Endothelial cell of umbilical vein (primary cell): ENCODE measurements at regions not wholly inside any gene's neighbourhood (a gene's known extent, or its start where the extent isn't known, plus 50 kb on each side); places are given as distances from the start of the nearest gene placed in this dataset.

Experiments used
- CTCF ChIP-seq, 2 donors: IDR thresholded peaks; 1 replicate in 1 of 2; 2 replicates in 1 of 2; pipeline ENCODE4 v1.5.1; 2011; ENCODE audit warnings: low read length in 2 of 2, mild to moderate bottlenecking in 2 of 2, moderate library complexity in 2 of 2, control low read depth in 1 of 2, inconsistent platforms in 1 of 2, low read depth in 1 of 2; ENCODE audit not compliant: insufficient read depth in 1 of 2; ENCODE audit errors: extremely low read depth in 1 of 2
- EZH2 ChIP-seq: IDR thresholded peaks from 2 replicates; pipeline ENCODE4 v1.6.1; 2012; ENCODE audit warnings: borderline replicate concordance, low read depth, mild to moderate bottlenecking, moderate library complexity, low read length, inconsistent platforms; ENCODE audit not compliant: severe bottlenecking
- MAX ChIP-seq: IDR thresholded peaks from 2 replicates; pipeline ENCODE4 v1.6.1; 2011; ENCODE audit not compliant: insufficient read depth, insufficient read length
- POLR2A ChIP-seq: IDR thresholded peaks from 2 replicates; pipeline ENCODE4 v1.6.1; 2012; ENCODE audit warnings: low read depth, mild to moderate bottlenecking, control low read depth, low read length

DNA sequence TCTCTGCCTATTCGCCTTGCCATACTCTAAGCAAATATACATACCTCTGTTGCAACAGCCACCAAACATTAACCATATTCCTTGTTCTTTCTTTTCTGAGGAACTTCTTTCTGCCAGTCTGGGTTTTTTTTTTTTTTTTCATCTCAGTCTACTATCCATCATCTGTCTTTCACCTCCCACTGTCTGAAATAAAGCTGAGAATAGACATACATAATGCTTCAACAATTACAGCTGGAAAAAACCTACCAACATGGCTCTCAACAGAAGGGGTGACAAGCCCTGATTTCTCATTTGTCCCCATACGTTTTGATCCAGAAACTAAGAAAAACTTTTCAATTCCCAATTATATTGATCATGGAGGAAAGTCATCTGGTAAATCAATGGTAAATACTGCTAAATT lies 728.8 kb upstream of the POU3F3 start:
- TF ChIP-seq CTCF (IDR thresholded peaks at IDR 0.05; ENCODE audit: extremely low read depth in 1 of 2, insufficient read depth in 1 of 2, low read depth in 1 of 2, low read length in 2 of 2) (no peak), POLR2A (no peak), EZH2 (no peak), MAX (no peak)
